ENCODE measurements at regions not wholly inside any gene's neighbourhood (a gene's known extent, or its start where the extent isn't known, plus 50 kb on each side); places are given as distances from the start of the nearest gene placed in this dataset.

- TF ChIP-seq CTCF (IDR thresholded peaks at IDR 0.05), result no peak
- no peak for TF ChIP-seq ZFX (IDR thresholded peaks at IDR 0.05; ENCODE audit: borderline replicate concordance)
Observed at GRCh38 chr6:80594461-80594860, 488.0 kb downstream of the BCKDHB start.

All from 22Rv1 (cell line).